GM12878 (cell line): ENCODE measurements at regions not wholly inside any gene's neighbourhood (a gene's known extent, or its start where the extent isn't known, plus 50 kb on each side); places are given as distances from the start of the nearest gene placed in this dataset.

Source experiments
- ATAC-seq: fragments of 200-7000 bp; cut with Tn5 transposase; 3 replicates; pipeline ENCODE4 v1.9.1; 2020; ENCODE audit warnings: mild to moderate bottlenecking, moderate library complexity
- BruUV-seq: library from RNA; stranded (reverse); fragments of 400-500 nt; replicated peaks from 2 replicates; lab custom pipeline; 2021; lab: Mats Ljungman, UMichigan
- CTCF ChIA-PET: fragments of 300-600 bp; sonication (Branson Sonifier 250); formaldehyde crosslinking; extraction: SDS; loops from one replicate; lab custom pipeline; 2021; ENCODE audit warnings: inconsistent platforms; lab: Yijun Ruan, JAX
- POLR2A ChIA-PET: fragments of 350-600 bp; formaldehyde crosslinking; extraction: SDS; loops from one replicate; lab custom pipeline; 2021; ENCODE audit warnings: inconsistent platforms; lab: Charles Lee
- RAD21 ChIA-PET: fragments of 300-600 bp; sonication (Branson Sonifier 250); formaldehyde crosslinking; loops from one replicate; lab custom pipeline; 2023; ENCODE audit warnings: antibody characterized with exemption; ENCODE audit not compliant: unreplicated experiment; lab: Charles Lee
- SMC1A ChIA-PET: fragments of 300-600 bp; sonication (Branson Sonifier 250); formaldehyde crosslinking; loops from one replicate; lab custom pipeline; 2023; ENCODE audit not compliant: unreplicated experiment, uncharacterized antibody; lab: Charles Lee
- DNase-seq: peaks from one replicate; pipeline ENCODE4 v3.0.0-alpha.2; 2011; ENCODE audit warnings: low read depth, low spot score
- FAIRE-seq: peaks from 3 replicates; lab custom pipeline; 2011; peaks lifted over from hg19 to GRCh38; lab: Jason Lieb, UNC
- H2AFZ ChIP-seq: 2 replicates; pipeline ENCODE4 v1.6.0; 2011; ENCODE audit warnings: low read depth, low read length, control low read depth; ENCODE audit not compliant: control insufficient read depth
- H3K27ac ChIP-seq: 2 replicates; pipeline ENCODE4 v1.5.1; 2011; ENCODE audit warnings: control low read depth; ENCODE audit not compliant: control insufficient read depth, insufficient read depth
- H3K27me3 ChIP-seq, 2 experiments: replicated peaks in 1 of 2; 2 replicates each; pipeline versions ENCODE4 v1.6.0 to v1.6.1; 2011; ENCODE audit warnings: low read length in 1 of 2; ENCODE audit not compliant: control insufficient read depth in 2 of 2, insufficient read depth in 2 of 2
- H3K36me3 ChIP-seq, 2 experiments: 2 replicates each; pipeline ENCODE4 v1.5.1; 2011; ENCODE audit warnings: low read length in 1 of 2; ENCODE audit not compliant: control insufficient read depth in 2 of 2, insufficient read depth in 2 of 2
- H3K4me1 ChIP-seq: 2 replicates; pipeline ENCODE4 v1.6.1; 2011; ENCODE audit warnings: mild to moderate bottlenecking, low read length, moderate library complexity, mixed read lengths; ENCODE audit not compliant: control insufficient read depth, insufficient read depth
- H3K4me2 ChIP-seq: 2 replicates; pipeline ENCODE4 v1.6.0; 2011; ENCODE audit warnings: control low read depth; ENCODE audit not compliant: control insufficient read depth, insufficient read depth
- H3K4me3 ChIP-seq: fragments of 200-600 bp; sonication (generic); 2 replicates; pipeline ENCODE4 v1.5.1; 2016
- H3K79me2 ChIP-seq: 2 replicates; pipeline ENCODE4 v1.6.0; 2011; ENCODE audit warnings: low read length; ENCODE audit not compliant: control insufficient read depth, insufficient read depth
- H3K9ac ChIP-seq: 2 replicates; pipeline ENCODE4 v1.8.0; 2011; ENCODE audit warnings: low read length, control low read depth, mixed read lengths; ENCODE audit not compliant: control insufficient read depth, insufficient read depth
- H3K9me3 ChIP-seq: replicated peaks from 3 replicates; pipeline ENCODE4 v1.5.1; 2011; ENCODE audit warnings: mild to moderate bottlenecking, low read length; ENCODE audit not compliant: control insufficient read depth, insufficient read depth
- H4K20me1 ChIP-seq: 2 replicates; pipeline ENCODE4 v1.6.0; 2011; ENCODE audit not compliant: control insufficient read depth, insufficient read depth
- ATF3 ChIP-seq: IDR thresholded peaks from 2 replicates; pipeline ENCODE4 v1.6.1; 2011; ENCODE audit warnings: low read depth, mild to moderate bottlenecking, low read length, moderate library complexity, borderline replicate concordance; ENCODE audit errors: extremely low read depth
- BACH1 ChIP-seq: fragments of 450-650 bp; IDR thresholded peaks from 2 replicates; pipeline ENCODE4 v1.6.1; 2017; ENCODE audit warnings: mild to moderate bottlenecking, borderline replicate concordance
- CBFB ChIP-seq: IDR thresholded peaks from 2 replicates; pipeline ENCODE4 v1.6.1; 2016; ENCODE audit warnings: antibody characterized with exemption, low read depth
- CBX3 ChIP-seq: fragments of 200-600 bp; sonication (generic); IDR thresholded peaks from 2 replicates; pipeline ENCODE4 v1.6.1; 2016; ENCODE audit warnings: low read depth, borderline replicate concordance
- ELK1 ChIP-seq: IDR thresholded peaks from 2 replicates; pipeline ENCODE4 v1.6.1; 2012; ENCODE audit warnings: low read depth, low read length, improper control_type of control experiment
- IKZF2 ChIP-seq, 2 experiments: fragments of 450-650 bp; IDR thresholded peaks; 2 replicates each; pipeline ENCODE4 v1.6.1; 2017; ENCODE audit warnings: mild to moderate bottlenecking in 2 of 2, moderate library complexity in 2 of 2
- NR2C1 ChIP-seq: fragments of 450-650 bp; IDR thresholded peaks from 2 replicates; pipeline ENCODE4 v1.6.1; 2017; ENCODE audit warnings: antibody characterized with exemption, mild to moderate bottlenecking, moderate library complexity
- PBX3 ChIP-seq: IDR thresholded peaks from 2 replicates; pipeline ENCODE4 v1.6.1; 2011; ENCODE audit warnings: mild to moderate bottlenecking, low read depth, low read length, moderate library complexity; ENCODE audit not compliant: insufficient replicate concordance
- RFX5 ChIP-seq: IDR thresholded peaks from 2 replicates; pipeline ENCODE4 v1.6.1; 2011; ENCODE audit warnings: low read depth, low read length, improper control_type of control experiment
- SREBF2 ChIP-seq: IDR thresholded peaks from 2 replicates; pipeline ENCODE4 v1.6.1; 2012; ENCODE audit warnings: mild to moderate bottlenecking, low read length
- STAT3 ChIP-seq: IDR thresholded peaks from 2 replicates; pipeline ENCODE4 v1.6.1; 2011; ENCODE audit warnings: low read depth, low read length, improper control_type of control experiment
- ZNF207 ChIP-seq: fragments of 450-650 bp; IDR thresholded peaks from 2 replicates; pipeline ENCODE4 v1.6.1; 2014; ENCODE audit warnings: antibody characterized with exemption, mild to moderate bottlenecking, borderline replicate concordance
- ZNF274 ChIP-seq: IDR thresholded peaks from one replicate; pipeline ENCODE4 v1.8.0; 2011; ENCODE audit not compliant: insufficient read length, insufficient read depth
- ZNF687 ChIP-seq: fragments of 450-650 bp; IDR thresholded peaks from 2 replicates; pipeline ENCODE4 v1.6.1; 2017; ENCODE audit warnings: mild to moderate bottlenecking, moderate library complexity
- WGBS: methylation state at CpG from one replicate; pipeline ENCODE4 v1.1.6; 2016; ENCODE audit warnings: low lambda C conversion rate; ENCODE audit not compliant: insufficient replicate concordance, insufficient coverage; ENCODE audit errors: missing lambda C conversion rate; 5-methylcytosine and 5-hydroxymethylcytosine counted together
- in situ Hi-C: fragments of 300-500 bp; cut with MboI; formaldehyde crosslinking; loops from 9 replicates; pipeline ENCODE4 v1.14.3; 2018; ENCODE audit warnings: mixed read lengths
- intact Hi-C: fragments of 100-400 bp; cut with micrococcal nuclease; formaldehyde crosslinking; loops from one replicate; pipeline ENCODE4 v1.14.2; 2022; ENCODE audit not compliant: unreplicated experiment

GRCh38 chr21:24175106-24175505, 1432.2 kb downstream of the MRPL39 start (continued):
- TF ChIP-seq PBX3: no peak
- no peak for TF ChIP-seq IKZF2 (IDR thresholded peaks at IDR 0.05)
- TF ChIP-seq CBX3: no peak
- TF ChIP-seq, all 136 proteins: peak for 0

GRCh38 chr21:24171736-24172135, 1435.5 kb downstream of the MRPL39 start:
- Histone ChIP-seq H3K4me1 (no peaks in the 10 kb centered on the region), H3K4me3 (no peak overlapping the region), H4K20me1 (no peaks in the 10 kb centered on the region), H3K9me3 (no peaks in the 10 kb centered on the region), H2AFZ (no peak overlapping the region), H3K27me3 (no peaks in the 10 kb centered on the region), H3K4me2 (no peak overlapping the region), H3K9ac (no peak overlapping the region), H3K79me2 (no peaks in the 10 kb centered on the region), H3K27ac (no peak overlapping the region), H3K36me3 (no peaks in the 10 kb centered on the region)
- ChIA-PET SMC1A (interaction anchor here (1.3 kb wide), 1 partner anchor 9 kb away, joined by 6 read pairs; no protein-coding TSS in a partner anchor), POLR2A (no interaction called here), RAD21 (no interaction called here), CTCF (no interaction called here)
- no TSS peak for BruUV-seq
- FAIRE-seq (no peak), DNase-seq (no peak), ATAC-seq (no peak)
- 11% methylated on average over 4 of the region's 4 CpGs for WGBS
- TF ChIP-seq NR2C1: no peak
- TF ChIP-seq ATF3: no peak
- no peak for TF ChIP-seq ZNF274
- no peak for TF ChIP-seq ZNF687
- no peak for TF ChIP-seq ELK1
- TF ChIP-seq RFX5: no peak
- TF ChIP-seq STAT3: no peak
- TF ChIP-seq BACH1: no peak
- TF ChIP-seq CBFB: no peak
- no peak for TF ChIP-seq ZNF207
- no peak for TF ChIP-seq SREBF2
- intact Hi-C loops (no loop called here), in situ Hi-C loops (no loop called here)
